Mucosa of gallbladder (tissue), 1 donor: ENCODE measurements at regions not wholly inside any gene's neighbourhood (a gene's known extent, or its start where the extent isn't known, plus 50 kb on each side); places are given as distances from the start of the nearest gene placed in this dataset.

Source experiments
- DNase-seq: peaks from one replicate; pipeline ENCODE4 v3.0.0-alpha.2; 2020; ENCODE audit warnings: low spot score
- donor health status: DM: no; HTN: no; CAD: no.

GRCh38 chr4:187782286-187782824, 213.2 kb upstream of the ZFP42 start:
- DNase-seq: no peak

- DNase-seq: no peak
Observed at GRCh38 chr4:187786190-187786589, 209.4 kb upstream of the ZFP42 start.

GRCh38 chr4:187789078-187789477, 206.5 kb upstream of the ZFP42 start:
- DNase-seq: no peak

GRCh38 chr4:187795737-187796136, 199.8 kb upstream of the ZFP42 start:
- no peak for DNase-seq

- DNase-seq: no peak
Observed at GRCh38 chr4:187798385-187798784, 197.2 kb upstream of the ZFP42 start.

- no peak for DNase-seq
Observed at GRCh38 chr4:187799735-187800134, 195.8 kb upstream of the ZFP42 start.

- no peak for DNase-seq
Observed at GRCh38 chr4:187811591-187811990, 184.0 kb upstream of the ZFP42 start.

GRCh38 chr4:187814737-187815465, 180.7 kb upstream of the ZFP42 start:
- DNase-seq: peak; percentile 13

GRCh38 chr4:187826725-187827124, 168.8 kb upstream of the ZFP42 start:
- no peak for DNase-seq

GRCh38 chr4:187827631-187828030, 167.9 kb upstream of the ZFP42 start:
- DNase-seq: no peak

GRCh38 chr4:187839765-187840164, 155.8 kb upstream of the ZFP42 start:
- no peak for DNase-seq

GRCh38 chr4:187840814-187841213, 154.8 kb upstream of the ZFP42 start:
- no peak for DNase-seq

- no peak for DNase-seq
Observed at GRCh38 chr4:187849556-187850225, 145.9 kb upstream of the ZFP42 start.

GRCh38 chr4:187865914-187866313, 129.7 kb upstream of the ZFP42 start:
- DNase-seq: no peak

GRCh38 chr4:187883049-187883448, 112.5 kb upstream of the ZFP42 start:
- DNase-seq: no peak

GRCh38 chr4:187883836-187884475, 111.6 kb upstream of the ZFP42 start:
- no peak for DNase-seq

- DNase-seq: no peak
Observed at GRCh38 chr4:187887906-187888305, 107.7 kb upstream of the ZFP42 start.

- DNase-seq: no peak
Observed at GRCh38 chr4:187889651-187890050, 105.9 kb upstream of the ZFP42 start.

GRCh38 chr4:187893418-187893817, 102.2 kb upstream of the ZFP42 start:
- DNase-seq: no peak

- no peak for DNase-seq
Observed at GRCh38 chr4:187903106-187903505, 92.5 kb upstream of the ZFP42 start.

- DNase-seq: no peak
Observed at GRCh38 chr4:187903700-187904099, 91.9 kb upstream of the ZFP42 start.

- no peak for DNase-seq
Observed at GRCh38 chr4:187908079-187908561, 87.5 kb upstream of the ZFP42 start.

- DNase-seq: no peak
Observed at GRCh38 chr4:187908731-187909130, 86.8 kb upstream of the ZFP42 start.
